ENCODE measurements at regions not wholly inside any gene's neighbourhood (a gene's known extent, or its start where the extent isn't known, plus 50 kb on each side); places are given as distances from the start of the nearest gene placed in this dataset.

DNA sequence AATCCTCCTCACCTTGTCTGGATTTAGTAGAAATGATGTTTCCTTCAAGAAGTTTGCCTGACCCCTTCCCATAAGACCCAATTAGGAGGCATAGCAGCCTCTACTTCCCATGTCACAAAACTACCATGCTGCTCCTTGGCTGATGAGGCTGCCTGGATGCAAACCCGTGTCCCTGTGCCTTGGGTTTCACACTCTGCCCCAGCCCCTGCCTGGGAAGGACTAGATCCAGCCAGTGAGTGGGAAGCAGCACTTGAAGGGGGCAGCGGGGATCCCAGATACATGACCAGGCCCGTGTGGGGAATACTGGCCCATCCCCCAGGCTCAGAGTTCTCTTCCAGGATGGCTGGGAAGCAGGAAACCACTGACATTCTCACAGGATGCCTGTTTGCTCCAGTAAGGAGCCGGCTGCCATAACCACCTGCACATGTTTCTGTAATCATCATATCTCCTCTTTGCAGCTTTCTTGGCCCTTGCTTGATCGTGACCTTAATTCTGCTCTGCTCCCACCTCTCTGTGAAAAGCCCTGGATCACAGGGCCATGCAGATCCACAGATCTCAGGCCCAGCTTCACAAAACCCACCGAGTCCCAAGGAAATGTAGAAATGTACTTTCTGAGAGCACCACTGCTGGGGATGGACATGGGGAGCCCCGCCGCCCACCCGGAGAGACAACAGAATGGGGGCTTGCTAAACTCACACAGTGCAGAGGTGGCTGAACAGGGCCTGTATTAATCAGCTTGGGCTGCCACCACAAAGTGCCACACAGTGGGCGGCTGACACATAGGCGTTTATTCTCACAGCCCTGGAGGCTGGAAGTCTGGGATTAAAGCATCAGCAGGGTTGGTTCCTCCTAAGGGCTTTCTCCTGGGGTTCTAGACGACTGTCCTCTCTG is 287.8 kb upstream of the IGFBP3 start:
- no peak for DNase-seq (ENCODE audit: low read depth in 4 of 4, low spot score in 3 of 4)

DNA sequence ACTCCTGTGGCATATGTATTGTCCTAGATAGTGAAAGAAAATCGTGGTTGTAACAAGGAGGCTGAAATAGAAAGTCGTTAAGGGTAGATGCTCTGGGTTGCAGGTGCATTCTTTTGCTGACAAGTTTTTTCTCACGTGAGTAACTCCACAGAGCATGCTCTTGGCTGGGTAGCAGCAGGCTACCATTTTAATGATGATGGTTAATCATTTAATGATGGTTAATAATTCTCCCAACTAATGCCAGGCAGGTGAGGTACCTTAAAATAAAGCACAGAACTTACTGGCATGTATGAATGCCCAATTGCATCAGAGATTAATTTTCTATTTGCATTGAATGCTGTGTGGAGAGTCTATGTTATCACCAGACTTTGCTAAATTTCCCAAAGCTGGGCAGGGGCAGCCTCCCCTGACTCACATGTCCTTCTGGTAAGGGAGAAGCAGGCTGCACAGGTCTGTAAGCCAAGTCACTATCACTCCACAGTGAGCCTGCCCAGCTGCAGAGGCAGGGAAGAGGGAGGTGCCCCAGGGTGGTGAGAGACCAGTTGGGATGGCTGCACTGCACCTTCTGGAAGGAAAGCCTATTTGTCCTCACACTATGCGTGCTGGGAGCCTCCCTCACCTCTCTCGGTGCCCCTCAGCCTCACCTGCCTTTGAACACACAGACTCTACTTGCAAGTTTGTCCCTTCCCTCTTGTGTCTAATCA is 287.0 kb upstream of the IGFBP3 start:
- peak; percentile 25 to 67 (median 44) for DNase-seq (ENCODE audit: low read depth in 4 of 4, low spot score in 3 of 4)

DNA sequence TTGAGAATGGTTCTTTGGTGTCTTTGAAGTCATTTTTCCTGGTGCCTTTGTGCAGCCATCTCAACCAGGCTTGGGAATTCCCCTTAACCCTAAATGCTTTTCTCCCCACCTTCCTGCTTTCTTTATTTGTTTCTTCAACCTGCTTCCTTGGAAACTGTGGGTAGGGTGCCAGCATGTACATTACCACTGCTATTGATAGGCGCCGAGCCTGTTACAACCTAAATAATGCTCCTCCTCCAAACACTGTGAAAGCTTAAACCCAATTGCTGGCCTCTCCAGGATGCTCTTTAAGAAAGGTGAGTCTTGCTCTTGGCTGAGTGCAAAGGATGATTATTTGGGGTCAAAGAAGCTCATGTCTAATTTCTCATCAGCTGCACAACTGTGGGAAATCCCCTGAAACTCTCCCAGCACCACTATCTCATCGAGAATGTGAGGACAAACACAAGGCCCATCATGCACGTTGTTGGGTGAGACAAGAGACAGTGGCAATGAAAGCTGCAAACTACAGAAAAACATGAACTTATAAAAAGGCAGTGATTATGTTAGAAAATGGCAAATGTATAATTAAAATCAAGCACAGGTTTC is 285.5 kb upstream of the IGFBP3 start:
- no peak for DNase-seq (ENCODE audit: low read depth in 4 of 4, low spot score in 3 of 4)

DNA sequence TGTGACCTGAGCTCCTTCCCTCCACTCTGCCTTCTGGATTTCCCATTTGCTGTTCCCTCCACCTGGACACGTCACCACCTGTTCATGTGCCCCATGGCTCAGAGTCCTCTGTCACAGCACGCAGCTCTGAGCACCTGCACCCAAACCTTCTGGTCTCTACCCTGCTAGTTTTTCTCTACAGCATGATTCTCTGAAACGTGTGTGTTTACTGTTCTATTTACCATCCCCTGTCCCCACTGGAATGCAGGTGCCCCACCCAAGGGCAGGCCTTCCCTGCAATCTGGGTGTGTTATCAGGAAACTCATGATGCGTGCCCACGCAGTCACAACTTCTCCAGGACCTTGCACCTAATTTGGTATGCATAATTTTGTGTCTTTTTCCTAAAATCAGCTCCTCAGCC is 284.4 kb upstream of the IGFBP3 start:
- DNase-seq (ENCODE audit: low read depth in 4 of 4, low spot score in 3 of 4) = no peak

DNA sequence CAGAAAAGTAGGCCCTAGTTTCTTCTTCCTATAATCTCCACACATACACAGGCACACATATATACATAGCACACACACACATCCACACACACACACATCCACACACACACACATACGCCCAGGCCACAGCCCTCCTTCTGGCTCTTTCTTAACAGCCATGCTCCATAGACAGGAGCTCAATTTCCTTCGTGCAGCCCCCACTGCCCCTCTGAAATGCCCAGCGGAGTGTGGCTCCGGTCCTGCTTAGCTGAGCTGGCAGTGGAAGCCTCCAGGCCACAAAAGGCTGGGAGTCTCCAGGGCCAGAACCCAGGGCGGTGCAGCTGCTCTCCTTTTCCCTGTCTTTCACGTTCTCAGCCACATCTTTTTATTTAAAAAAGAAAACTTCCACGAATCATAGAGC is 282.9 kb upstream of the IGFBP3 start:
- DNase-seq (ENCODE audit: low read depth in 4 of 4, low spot score in 3 of 4) = no peak

DNA sequence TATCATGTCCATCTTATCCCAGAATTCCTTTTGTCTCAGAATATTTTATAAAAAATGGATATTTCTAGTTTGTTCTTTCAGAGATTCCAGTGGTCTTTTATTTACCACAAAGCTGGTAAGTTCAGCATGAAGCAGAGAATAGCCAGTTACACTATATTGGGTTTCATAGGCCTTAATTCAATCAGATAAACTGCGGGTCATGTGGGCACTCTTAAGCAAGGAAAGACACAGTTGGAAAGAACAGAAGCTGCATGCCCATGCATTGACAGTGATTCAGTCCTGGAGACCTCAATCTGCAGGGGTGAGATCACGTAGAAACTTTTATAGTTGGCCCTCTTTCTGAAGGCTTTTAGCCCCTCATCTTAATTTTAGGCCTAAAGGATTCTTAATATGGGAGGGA is 281.3 kb upstream of the IGFBP3 start:
- DNase-seq (ENCODE audit: low read depth in 4 of 4, low spot score in 3 of 4) = no peak

DNA sequence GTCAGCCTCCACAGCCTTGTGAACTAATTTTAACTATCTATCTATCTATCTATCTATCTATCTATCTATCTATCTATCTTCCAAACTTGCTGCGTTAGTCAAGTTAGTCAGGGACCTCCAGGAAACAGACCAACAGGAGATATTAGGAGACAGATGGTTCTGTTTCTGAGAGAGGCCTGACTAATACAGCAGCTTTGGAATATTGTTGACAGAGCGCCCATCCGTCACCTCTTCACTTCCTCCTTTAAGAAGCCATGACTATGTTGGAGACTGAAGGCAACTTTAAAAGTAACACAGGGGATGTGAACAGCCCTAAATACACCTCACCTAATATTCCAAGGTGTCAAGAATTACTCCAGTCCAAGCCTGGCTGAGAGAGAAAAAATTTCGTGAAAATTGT is 280.9 kb upstream of the IGFBP3 start:
- DNase-seq (ENCODE audit: low read depth in 4 of 4, low spot score in 3 of 4) = no peak

DNA sequence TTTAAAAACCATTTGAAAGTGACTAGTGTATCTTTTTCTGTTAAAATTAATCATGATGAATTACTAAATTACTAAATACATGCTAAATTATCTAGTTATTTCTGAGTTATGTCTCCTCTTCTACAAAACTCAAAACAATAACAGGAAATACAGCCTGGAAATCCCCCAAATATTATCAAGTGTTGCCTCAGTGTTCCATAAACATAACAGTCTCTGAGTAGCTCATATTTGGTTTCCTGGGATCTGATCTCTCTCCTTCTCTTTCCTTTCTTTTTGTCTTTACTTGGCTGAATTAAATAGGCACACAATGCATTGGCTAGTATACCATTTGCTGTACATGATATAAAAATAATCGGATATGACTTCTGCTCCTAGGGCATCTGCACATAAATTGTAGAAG is 277.6 kb upstream of the IGFBP3 start:
- no peak for DNase-seq (ENCODE audit: low read depth in 4 of 4, low spot score in 3 of 4)

DNA sequence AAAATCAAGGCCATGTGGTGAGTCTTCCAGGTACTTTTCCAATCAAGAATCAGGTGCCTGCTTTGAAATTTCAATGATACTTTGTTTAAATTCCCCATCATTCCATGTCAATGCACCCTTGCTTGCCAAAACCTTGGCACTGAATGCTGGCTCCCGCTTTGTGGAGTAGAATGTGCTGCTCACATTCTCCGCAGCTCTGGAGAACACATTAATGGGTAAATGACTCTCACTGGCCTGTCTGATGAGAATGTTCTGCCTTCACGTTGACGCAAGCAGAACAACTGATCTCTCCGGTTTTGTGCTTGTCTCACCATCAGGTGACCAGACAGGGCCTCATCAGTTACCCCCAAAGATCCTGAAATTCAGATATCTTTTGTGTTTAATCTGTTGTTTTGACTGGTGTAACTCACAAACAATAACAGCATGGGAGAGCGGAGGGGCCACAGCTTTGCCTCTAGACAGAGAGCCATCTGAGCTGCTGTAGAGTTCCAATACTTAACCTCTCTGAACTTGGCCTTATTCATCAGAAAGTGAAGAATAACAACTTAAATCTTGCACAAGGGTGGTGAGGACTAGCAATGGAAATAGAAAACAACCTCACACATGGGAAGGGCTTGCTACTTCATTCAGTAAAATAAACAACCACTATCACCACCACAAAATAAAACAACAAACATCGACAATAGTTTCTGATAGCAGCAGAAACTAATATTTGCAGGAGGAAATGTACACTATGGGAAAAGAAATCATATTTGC is 276.9 kb upstream of the IGFBP3 start:
- DNase-seq (ENCODE audit: low read depth in 4 of 4, low spot score in 3 of 4) = no peak

DNA sequence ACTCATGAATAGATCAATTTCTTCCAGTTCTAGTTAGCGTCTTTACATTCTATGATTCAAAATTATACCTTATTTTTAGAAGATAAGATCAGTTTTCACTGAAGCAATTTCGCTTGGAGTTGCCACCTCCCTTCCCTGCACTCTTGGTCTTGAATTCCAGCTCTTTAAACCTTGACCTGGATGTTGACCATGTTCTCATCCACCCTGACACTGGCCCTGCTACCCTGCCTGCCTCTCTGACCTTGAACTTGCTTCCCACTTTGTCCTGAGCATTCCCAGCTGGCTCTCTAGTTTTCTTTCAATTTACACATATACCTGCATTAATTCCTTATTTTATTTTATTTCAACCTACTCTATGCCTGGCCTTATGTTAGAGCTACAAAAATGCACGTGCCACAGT is 274.9 kb upstream of the IGFBP3 start:
- no peak for DNase-seq (ENCODE audit: low read depth in 4 of 4, low spot score in 3 of 4)

DNA sequence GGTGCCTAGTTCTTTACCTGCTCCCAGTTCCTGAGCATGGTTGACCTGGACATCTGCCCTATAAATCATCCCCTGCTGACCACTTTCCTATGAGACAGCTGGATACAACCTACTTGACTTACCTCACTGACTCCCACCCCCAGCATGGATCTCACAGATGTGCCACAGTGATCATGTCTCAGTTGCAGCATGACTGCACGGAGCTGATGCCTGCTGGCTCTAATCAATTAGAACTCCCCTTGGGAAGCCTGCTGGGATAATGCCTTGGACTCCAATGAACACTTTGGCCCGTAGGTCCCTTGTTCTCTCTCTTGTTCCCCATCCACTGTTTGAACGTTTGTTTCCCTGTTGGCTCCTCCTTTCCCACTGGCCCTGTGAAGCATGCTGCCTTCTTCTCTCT is 271.2 kb upstream of the IGFBP3 start:
- DNase-seq (ENCODE audit: low read depth in 4 of 4, low spot score in 3 of 4) = no peak

DNA sequence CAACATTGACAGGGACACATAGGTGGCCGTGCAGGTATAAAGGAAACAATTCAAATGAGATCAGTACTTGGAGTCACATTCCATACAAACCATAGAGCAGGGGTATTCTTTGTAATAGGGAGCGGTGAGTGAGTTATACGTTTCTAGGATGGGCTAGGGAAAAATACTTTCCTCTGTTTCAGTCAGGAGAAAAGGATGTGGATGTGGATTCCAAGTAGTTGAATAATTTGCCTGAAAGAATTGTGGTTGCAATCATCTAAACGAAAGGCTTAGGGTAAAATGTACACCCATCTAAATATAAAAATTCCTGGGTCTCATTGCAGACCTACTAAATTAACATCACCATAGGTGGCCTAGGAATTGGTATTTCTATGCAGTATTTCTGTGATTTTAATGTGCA is 270.7 kb upstream of the IGFBP3 start:
- no peak for DNase-seq (ENCODE audit: low read depth in 4 of 4, low spot score in 3 of 4)

DNA sequence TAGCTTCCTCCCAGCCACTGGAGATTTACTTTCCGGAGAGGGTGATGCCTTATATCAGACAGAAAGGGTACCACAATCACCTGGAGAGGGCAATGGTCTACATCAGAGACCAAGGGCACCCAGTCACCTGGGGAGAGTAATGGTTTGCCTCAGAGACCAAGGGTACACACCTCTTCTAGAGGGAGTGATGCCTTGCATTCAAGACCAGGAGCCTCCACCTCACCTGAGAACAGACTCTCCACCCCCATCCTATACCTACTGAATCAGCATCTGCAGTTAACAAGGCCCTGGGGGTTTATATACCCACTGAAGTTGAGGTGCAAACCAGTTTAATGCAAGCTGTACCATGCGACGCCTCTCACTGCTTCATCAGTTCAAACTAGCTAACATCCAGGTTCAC is 270.2 kb upstream of the IGFBP3 start:
- DNase-seq (ENCODE audit: low read depth in 4 of 4, low spot score in 3 of 4) = no peak

DNA sequence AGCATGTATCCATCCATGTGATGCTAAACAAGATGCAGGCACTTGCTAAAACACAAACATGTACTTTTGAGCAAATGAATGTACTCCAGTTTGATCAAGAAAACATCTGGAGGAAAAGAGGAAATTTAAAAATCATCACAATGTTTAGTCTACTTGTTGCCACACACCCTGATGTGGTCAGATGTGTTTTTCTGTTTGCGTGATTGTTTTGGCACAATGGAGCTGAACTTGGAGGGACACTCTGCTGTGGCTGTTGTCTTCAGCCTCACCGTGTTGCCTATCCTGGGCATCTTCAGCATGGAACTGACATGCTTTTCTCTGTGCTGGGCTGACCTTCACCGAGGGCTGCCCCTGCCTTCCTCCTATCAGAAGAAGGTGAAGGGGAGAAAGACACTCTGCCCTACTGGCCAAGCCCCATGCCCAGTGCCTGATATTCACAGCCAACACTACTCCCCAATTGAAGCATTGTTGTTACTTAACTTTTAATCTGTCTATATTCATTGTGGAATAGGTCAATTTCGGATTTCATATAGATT is 268.3 kb upstream of the IGFBP3 start:
- no peak for DNase-seq (ENCODE audit: low read depth in 4 of 4, low spot score in 3 of 4)

DNA sequence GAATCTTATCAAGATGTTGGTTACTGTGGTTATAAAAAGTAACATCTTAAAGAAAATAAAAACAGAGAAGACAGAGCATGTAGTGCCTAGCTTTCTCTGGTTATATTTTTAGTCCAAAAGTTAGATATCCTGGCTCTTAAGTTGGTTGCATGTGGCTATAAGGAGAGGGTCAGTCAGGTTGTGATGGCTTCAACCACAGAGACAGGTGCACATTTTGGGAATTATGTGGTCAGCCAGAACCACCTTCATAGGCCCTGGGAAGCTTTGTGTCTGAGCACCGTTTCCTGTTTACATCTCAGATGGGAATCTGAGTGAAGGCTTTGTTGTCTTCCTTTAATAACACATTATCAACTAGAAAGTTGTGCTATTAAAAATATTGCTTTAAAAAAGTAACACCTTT is 265.1 kb upstream of the IGFBP3 start:
- DNase-seq (ENCODE audit: low read depth in 4 of 4, low spot score in 3 of 4) = no peak

DNA sequence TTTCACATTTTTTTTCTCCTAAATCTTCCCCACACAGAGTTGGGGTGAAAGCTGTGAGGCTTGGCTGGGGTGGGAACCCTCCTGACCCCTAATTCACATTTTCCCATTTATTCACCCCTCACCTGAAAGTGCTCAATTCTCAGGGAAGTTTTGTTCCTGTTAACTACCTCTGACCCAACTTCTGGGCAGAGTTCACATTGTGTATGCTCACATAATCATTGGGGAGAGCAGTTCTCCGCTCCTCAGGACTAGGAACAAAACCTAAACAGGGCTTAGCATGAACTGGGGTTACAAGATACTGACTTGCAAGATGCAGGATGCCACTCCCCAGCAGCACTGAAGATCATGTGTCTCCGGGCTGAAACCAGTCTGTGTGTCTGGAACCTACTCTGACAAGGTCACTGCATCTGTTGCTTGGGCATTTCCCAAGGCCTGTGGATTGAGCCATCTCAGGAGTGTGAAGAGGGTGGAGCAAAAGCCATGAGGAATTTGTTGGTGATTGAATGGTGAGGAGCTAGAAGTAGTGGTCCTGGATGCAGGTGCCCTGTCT is 258.1 kb upstream of the IGFBP3 start:
- DNase-seq (ENCODE audit: low read depth in 4 of 4, low spot score in 3 of 4) = no peak

DNA sequence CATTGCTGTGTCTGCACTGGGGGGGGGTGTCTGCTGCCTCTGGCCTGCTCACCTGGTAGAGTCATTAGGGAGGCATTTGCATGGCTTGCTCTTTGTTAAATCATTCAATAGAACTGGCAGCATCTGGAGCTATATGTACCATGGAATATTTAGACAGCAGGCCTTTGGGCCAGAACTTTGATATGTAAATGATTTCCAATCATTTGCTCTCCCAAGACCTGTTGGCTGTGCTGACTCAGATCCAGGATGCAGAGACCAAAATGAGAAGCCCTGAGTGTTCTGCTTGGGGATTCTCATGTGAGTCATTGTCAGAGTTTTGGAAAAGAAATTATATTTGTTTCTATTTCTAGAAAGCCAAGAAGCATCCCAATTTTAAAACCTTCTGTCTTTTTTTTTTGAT is 257.6 kb upstream of the IGFBP3 start:
- no peak for DNase-seq (ENCODE audit: low read depth in 4 of 4, low spot score in 3 of 4)

DNA sequence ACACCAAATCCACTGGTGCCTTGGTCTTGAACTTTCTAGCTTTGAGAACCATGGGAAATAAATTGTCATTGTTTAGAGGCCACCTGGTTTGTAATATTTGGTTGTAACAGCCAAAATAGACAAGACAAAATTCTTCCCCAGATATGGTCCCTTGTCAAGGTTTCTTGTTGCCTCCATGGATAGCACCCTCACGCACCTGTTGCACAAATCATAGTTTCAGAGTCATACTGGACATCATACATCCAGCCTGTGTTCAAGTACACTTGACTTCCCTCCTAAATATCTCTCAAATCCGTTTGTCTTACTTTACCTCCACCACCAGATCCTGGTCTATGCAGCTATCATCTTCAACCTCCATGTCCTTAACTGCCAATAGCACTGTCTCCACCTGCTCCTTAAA is 256.7 kb upstream of the IGFBP3 start:
- DNase-seq (ENCODE audit: low read depth in 4 of 4, low spot score in 3 of 4) = no peak

DNA sequence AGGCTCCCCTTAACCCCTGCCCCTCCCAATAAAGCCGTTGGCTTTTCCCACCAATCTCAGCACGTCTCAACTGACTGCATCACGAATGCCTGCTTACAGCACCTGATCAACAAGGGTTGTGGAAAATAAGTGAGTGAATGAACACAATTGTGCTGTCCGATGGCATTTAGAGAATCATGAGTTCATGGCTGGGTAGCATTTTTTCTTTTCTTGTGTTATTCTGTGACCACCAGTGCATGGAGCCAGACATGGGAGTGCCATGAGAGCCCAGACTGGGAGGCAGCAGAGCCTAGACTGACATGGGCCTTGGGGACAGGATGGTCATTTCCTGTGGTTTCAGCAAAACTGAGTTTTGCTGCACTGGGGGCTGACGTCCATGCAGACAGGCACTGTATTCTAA is 254.1 kb upstream of the IGFBP3 start:
- no peak for DNase-seq (ENCODE audit: low read depth in 4 of 4, low spot score in 3 of 4)

DNA sequence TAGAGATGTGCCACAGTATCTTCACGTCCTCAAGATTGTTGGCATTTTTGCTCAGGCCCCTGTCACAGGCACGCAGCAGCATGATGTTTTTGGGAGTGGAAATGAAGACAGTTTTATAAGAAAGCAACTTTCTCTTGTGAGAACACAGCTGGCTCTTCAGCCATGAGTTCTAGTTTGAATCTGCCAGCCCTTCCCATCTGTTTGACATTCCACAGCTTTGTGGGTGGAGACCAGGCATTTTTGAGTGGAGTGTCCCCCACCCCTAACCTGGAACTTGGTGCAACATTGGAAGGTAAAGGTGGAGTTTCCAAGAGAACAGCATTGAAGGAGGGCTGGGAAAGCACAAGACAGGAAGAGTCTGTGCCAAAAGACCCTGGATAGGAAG is 253.1 kb upstream of the IGFBP3 start:
- DNase-seq (ENCODE audit: low read depth in 4 of 4, low spot score in 3 of 4) = no peak

Data from right renal pelvis (tissue), 4 donors.